NB4 (cell line): ENCODE measurements at regions not wholly inside any gene's neighbourhood (a gene's known extent, or its start where the extent isn't known, plus 50 kb on each side); places are given as distances from the start of the nearest gene placed in this dataset.
"Not testable (repeated sequence)": the region's sequence is repeated elsewhere in the genome, so short reads cannot be mapped to it uniquely, and the experiment has no call there.

ENCODE experiments used
- DNase-seq: peaks from one replicate; pipeline ENCODE4 v3.0.0; 2010; ENCODE audit warnings: low read depth
- H3K4me3 ChIP-seq: one replicate; pipeline ENCODE4 v1.5.1; 2011; ENCODE audit warnings: mild to moderate bottlenecking, low read depth, low read length, moderate library complexity
- MYC ChIP-seq: IDR thresholded peaks from 2 replicates; pipeline ENCODE4 v1.6.1; 2011; ENCODE audit warnings: low read depth, low read length
- POLR2A ChIP-seq: IDR thresholded peaks from 2 replicates; pipeline ENCODE4 v1.6.1; 2011; ENCODE audit warnings: mild to moderate bottlenecking; ENCODE audit not compliant: insufficient read length; ENCODE audit errors: extremely low read depth
- TF ChIP-seq, protein P1 (sequence below): IDR thresholded peaks from 2 replicates; pipeline ENCODE4 v1.6.1; 2011; ENCODE audit warnings: low read depth, low read length
- TF ChIP-seq, protein P2 (sequence below): IDR thresholded peaks from one replicate; pipeline ENCODE4 v1.5.1; 2012; ENCODE audit warnings: low read depth, low read length

DNA sequence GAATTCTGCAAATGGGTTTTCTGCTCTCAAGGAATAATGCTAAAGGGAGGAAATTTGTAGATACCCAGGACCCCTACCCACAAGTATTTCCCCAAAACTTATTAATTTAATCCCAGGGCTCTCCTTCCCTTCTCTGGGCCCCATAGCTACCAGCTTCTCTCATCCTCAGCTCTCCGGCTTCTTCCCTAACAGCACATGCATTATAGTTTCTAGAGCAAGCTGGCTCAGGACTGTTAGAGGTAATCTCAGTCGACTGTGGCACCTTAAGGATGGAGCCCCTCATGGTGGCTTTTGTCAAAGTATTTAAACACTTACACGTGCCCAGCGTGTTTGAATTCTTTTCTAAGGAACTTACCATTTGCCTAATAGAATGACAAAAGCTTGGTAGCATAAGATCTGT, 252.5 kb upstream of the GAS1 start:
- DNase-seq = no peak
- no peak for TF ChIP-seq MYC
- TF ChIP-seq, protein P1, sequence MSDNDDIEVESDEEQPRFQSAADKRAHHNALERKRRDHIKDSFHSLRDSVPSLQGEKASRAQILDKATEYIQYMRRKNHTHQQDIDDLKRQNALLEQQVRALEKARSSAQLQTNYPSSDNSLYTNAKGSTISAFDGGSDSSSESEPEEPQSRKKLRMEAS = no peak
- TF ChIP-seq POLR2A = no peak
- TF ChIP-seq, protein P2, sequence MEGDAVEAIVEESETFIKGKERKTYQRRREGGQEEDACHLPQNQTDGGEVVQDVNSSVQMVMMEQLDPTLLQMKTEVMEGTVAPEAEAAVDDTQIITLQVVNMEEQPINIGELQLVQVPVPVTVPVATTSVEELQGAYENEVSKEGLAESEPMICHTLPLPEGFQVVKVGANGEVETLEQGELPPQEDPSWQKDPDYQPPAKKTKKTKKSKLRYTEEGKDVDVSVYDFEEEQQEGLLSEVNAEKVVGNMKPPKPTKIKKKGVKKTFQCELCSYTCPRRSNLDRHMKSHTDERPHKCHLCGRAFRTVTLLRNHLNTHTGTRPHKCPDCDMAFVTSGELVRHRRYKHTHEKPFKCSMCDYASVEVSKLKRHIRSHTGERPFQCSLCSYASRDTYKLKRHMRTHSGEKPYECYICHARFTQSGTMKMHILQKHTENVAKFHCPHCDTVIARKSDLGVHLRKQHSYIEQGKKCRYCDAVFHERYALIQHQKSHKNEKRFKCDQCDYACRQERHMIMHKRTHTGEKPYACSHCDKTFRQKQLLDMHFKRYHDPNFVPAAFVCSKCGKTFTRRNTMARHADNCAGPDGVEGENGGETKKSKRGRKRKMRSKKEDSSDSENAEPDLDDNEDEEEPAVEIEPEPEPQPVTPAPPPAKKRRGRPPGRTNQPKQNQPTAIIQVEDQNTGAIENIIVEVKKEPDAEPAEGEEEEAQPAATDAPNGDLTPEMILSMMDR = no peak
- no peak overlapping the region for H3K4me3 ChIP-seq

DNA sequence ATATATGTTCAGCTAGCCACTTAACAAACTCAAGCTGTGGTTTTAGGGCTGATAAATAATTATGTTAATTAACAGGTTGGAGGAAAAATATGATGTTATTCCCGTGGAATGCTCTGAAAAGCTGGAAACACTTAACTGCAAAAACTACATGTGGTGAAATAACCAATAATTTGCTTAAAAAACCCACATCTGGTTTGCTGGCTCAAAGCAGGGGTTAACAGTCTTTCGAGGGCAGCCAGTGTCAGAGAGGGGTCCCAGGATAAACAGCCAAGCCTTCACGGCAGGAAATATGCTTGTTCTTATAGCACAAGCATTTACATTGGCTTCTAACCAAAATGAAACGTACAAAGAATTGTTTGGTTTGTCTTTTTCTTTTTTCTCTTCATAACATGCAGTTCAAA, 254.0 kb upstream of the GAS1 start:
- H3K4me3 ChIP-seq = no peak overlapping the region
- no peak for DNase-seq

DNA sequence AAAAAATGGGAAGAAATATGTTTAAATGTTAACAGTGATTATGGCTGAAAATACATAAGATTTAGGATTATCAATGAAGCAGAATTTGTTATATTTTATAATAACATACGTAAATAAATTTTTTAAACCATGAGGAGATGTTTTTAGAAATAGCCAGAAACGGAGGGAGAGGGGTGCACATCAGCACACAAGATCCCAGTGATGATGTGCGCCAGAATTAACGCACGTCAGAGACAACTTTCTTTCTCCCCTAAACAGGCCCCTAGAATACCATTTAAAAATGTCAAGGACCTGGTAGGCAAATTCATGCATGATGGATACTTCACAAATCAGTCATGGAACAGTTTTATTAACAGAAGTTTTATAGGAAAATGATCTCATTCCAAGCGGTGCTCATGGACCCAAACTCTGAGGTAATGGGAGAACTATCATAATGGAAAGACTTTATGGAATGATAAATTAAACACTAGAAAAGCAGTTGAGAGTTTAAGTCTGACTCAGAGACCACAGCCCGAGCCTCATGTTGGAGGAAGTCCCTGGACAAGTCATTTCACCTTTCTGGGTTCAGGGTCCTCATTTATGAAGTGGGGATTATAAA, 258.9 kb upstream of the GAS1 start:
- TF ChIP-seq, protein P2 = no peak
- TF ChIP-seq, protein P1 = no peak
- TF ChIP-seq MYC (no peak), POLR2A (no peak)
- DNase-seq = no peak
- no peak overlapping the region for H3K4me3 ChIP-seq

More for the DNA sequence above, 254.0 kb upstream of the GAS1 start:
- TF ChIP-seq MYC (no peak), POLR2A (no peak)
- TF ChIP-seq, protein P2 = no peak
- TF ChIP-seq, protein P1 = no peak

DNA sequence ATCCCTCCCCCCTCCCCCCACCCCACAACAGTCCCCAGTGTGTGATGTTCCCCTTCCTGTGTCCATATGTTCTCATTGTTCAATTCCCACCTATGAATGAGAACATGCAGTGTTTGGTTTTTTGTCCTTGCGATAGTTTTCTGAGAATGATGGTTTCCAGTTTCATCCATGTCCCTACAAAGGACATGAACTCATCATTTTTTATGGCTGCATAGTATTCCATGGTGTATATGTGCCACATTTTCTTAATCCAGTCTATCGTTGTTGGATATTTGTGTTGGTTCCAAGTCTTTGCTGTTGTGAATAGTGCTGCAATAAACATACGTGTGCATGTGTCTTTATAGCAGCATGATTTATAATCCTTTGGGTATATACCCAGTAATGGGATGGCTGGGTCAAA, 263.4 kb upstream of the GAS1 start:
- DNase-seq, H3K4me3 ChIP-seq: not testable (repeated sequence)

DNA sequence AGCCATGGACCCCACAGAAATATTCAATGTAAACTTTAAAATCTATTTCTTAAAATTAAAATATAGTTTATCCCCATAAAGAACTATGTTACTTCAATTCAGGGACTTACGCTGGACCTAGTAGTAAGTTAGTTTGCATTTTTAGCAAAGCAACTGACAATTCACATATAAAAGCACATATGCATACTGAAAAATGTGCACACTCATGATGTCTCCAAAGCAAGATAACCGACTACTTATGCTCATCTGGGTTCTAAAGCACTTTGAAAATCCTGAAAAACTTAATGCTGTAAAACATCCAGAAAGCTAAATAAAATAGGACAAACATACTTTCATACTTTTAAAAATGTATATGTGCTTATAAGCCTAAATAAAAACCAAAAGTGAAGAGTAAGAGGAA, 264.4 kb upstream of the GAS1 start:
- H3K4me3 ChIP-seq = no peak overlapping the region
- TF ChIP-seq MYC = no peak
- TF ChIP-seq POLR2A = no peak
- TF ChIP-seq, protein P1 = no peak
- TF ChIP-seq, protein P2 = no peak
- no peak for DNase-seq

DNA sequence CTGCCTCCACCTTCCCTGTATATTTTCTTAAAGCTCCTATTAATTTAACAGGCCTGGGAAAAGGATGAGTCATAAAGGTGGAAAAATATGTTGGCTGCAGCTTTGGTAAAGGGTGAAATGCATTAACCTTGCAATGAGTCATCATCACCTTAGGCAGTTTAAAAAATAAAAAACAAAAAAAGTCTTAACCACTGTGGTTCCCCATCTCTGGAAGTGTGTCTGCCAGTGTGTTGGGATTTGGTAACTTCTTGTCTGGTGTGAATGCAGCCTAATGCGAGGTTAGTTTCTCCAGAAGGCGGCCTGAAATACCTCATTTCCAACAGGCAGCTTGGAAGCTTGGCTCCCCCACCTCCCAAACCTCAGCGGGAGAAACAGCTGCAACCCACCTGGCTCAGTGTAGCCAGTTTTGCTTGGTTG, 265.3 kb upstream of the GAS1 start:
- TF ChIP-seq MYC (no peak), POLR2A (no peak)
- TF ChIP-seq, protein P1 = no peak
- TF ChIP-seq, protein P2 = no peak
- DNase-seq = no peak
- no peak overlapping the region for H3K4me3 ChIP-seq
